Neural cell (in vitro differentiated cells): ENCODE measurements at regions not wholly inside any gene's neighbourhood (a gene's known extent, or its start where the extent isn't known, plus 50 kb on each side); places are given as distances from the start of the nearest gene placed in this dataset.

Source experiments
- H2AFZ ChIP-seq: fragments of 200-600, 300-800 bp; sonication (generic), shearing (Covaris generic); 2 replicates; pipeline ENCODE4 v1.6.0; 2014; ENCODE audit warnings: low read depth, mild to moderate bottlenecking, antibody characterized with exemption, low read length, moderate library complexity
- H3F3A ChIP-seq: fragments of 200-600 bp; shearing (Covaris generic); 2 replicates; pipeline ENCODE4 v1.6.1; 2016; ENCODE audit warnings: mild to moderate bottlenecking, moderate library complexity, mixed read lengths, antibody characterized with exemption, low read length; ENCODE audit not compliant: insufficient read depth, poor library complexity, severe bottlenecking
- H3K27ac ChIP-seq: fragments of 200-600, 300-800 bp; sonication (generic), shearing (Covaris generic); 2 replicates; pipeline ENCODE4 v1.5.1; 2014; ENCODE audit warnings: mild to moderate bottlenecking, low read length, moderate library complexity
- H3K27me3 ChIP-seq: fragments of 300-800, 200-600 bp; sonication (generic), shearing (Covaris generic); 2 replicates; pipeline ENCODE4 v1.6.0; 2014; ENCODE audit warnings: mild to moderate bottlenecking, low read depth, low read length, moderate library complexity; ENCODE audit not compliant: insufficient read depth
- H3K36me3 ChIP-seq: fragments of 300-800, 200-600 bp; sonication (generic), shearing (Covaris generic); 2 replicates; pipeline ENCODE4 v1.5.1; 2014; ENCODE audit warnings: mild to moderate bottlenecking, antibody characterized with exemption, low read length, moderate library complexity; ENCODE audit not compliant: insufficient read depth
- H3K4me2 ChIP-seq: fragments of 300-800, 200-600 bp; sonication (generic), shearing (Covaris generic); 2 replicates; pipeline ENCODE4 v1.6.0; 2014; ENCODE audit warnings: mild to moderate bottlenecking, low read length
- H3K4me3 ChIP-seq: fragments of 300-800, 200-600 bp; sonication (generic), shearing (Covaris generic); 2 replicates; pipeline ENCODE4 v1.5.1; 2014; ENCODE audit warnings: mild to moderate bottlenecking, low read length, moderate library complexity
- H3K79me2 ChIP-seq: fragments of 200-600 bp; shearing (Covaris generic); replicated peaks from 2 replicates; pipeline ENCODE4 v1.6.0; 2014; ENCODE audit warnings: mild to moderate bottlenecking, low read length, moderate library complexity; ENCODE audit not compliant: insufficient read depth
- H3K9ac ChIP-seq: fragments of 300-800, 200-600 bp; sonication (generic), shearing (Covaris generic); 2 replicates; pipeline ENCODE4 v1.6.1; 2016; ENCODE audit warnings: mild to moderate bottlenecking, low read length, mixed read lengths
- H3K9me2 ChIP-seq: fragments of 200-600 bp; shearing (Covaris generic); 2 replicates; pipeline ENCODE4 v1.6.1; 2016; ENCODE audit warnings: mild to moderate bottlenecking, low read length, mixed read lengths; ENCODE audit not compliant: insufficient read depth
- H3K9me3 ChIP-seq: fragments of 200-600, 300-800 bp; sonication (generic), shearing (Covaris generic); 2 replicates; pipeline ENCODE4 v1.6.1; 2016; ENCODE audit warnings: mild to moderate bottlenecking, mixed run types, low read length, moderate library complexity, mixed read lengths
- H4K20me1 ChIP-seq: fragments of 200-600 bp; shearing (Covaris generic); 2 replicates; pipeline ENCODE4 v1.6.1; 2016; ENCODE audit warnings: mild to moderate bottlenecking, mixed run types; ENCODE audit not compliant: insufficient read depth
- EP300 ChIP-seq: fragments of 450-650 bp; conservative IDR thresholded peaks from 2 replicates; pipeline ENCODE4 v1.6.1; 2014; ENCODE audit warnings: antibody characterized with exemption, mild to moderate bottlenecking, moderate library complexity; ENCODE audit not compliant: poor library complexity, severe bottlenecking
- EZH2 ChIP-seq: fragments of 200-600, 300-800 bp; shearing (Covaris generic), sonication (generic); IDR thresholded peaks from 2 replicates; pipeline ENCODE4 v1.6.1; 2014; ENCODE audit warnings: antibody characterized with exemption, low read length, borderline replicate concordance, mild to moderate bottlenecking; ENCODE audit not compliant: insufficient read depth, poor library complexity, severe bottlenecking
- MXI1 ChIP-seq: fragments of 450-650 bp; conservative IDR thresholded peaks from 2 replicates; pipeline ENCODE4 v1.6.1; 2014; ENCODE audit warnings: antibody characterized with exemption, mild to moderate bottlenecking; ENCODE audit not compliant: poor library complexity, severe bottlenecking
- POLR2AphosphoS5 ChIP-seq: IDR thresholded peaks from 2 replicates; pipeline ENCODE4 v1.6.1; 2012
- RAD21 ChIP-seq: fragments of 450-650 bp; conservative IDR thresholded peaks from 2 replicates; pipeline ENCODE4 v1.6.1; 2014; ENCODE audit warnings: antibody characterized with exemption, mild to moderate bottlenecking, moderate library complexity
- SMC3 ChIP-seq: fragments of 450-650 bp; conservative IDR thresholded peaks from 2 replicates; pipeline ENCODE4 v1.6.1; 2014; ENCODE audit warnings: antibody characterized with exemption, mild to moderate bottlenecking, moderate library complexity; ENCODE audit not compliant: poor library complexity
- TAF1 ChIP-seq: IDR thresholded peaks from 2 replicates; pipeline ENCODE4 v1.6.1; 2012; ENCODE audit warnings: low read depth
- TF ChIP-seq, protein P1 (sequence below): fragments of 450-650 bp; IDR thresholded peaks from 2 replicates; pipeline ENCODE4 v1.5.1; 2014; ENCODE audit warnings: antibody characterized with exemption, mild to moderate bottlenecking, moderate library complexity; ENCODE audit not compliant: poor library complexity, severe bottlenecking
- TF ChIP-seq, protein P2 (sequence below): IDR thresholded peaks from 2 replicates; pipeline ENCODE4 v1.6.1; 2012; ENCODE audit warnings: borderline replicate concordance

DNA sequence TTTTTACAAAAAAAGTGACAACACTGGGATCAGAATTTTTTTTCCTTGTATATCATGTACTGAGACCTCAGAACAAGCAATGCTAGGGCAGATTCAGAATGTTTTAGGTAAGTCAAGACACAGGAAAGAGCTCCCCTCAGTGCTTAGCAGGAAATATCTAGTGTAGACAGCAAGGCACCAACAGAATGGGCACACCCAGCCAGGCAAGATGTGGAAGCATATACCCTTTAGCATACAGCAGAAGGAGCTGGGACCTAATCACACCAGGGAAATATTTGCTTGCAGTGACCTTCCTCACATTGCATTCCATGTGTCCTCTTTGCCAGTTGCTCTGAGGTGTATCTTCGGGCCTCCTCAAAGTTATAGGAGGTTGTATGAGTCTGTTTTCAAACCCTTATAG is 497.6 kb upstream of the LRRN3 start:
- no peak overlapping the region for H3K4me3 ChIP-seq
- no peaks in the 10 kb centered on the region for H3K9me3 ChIP-seq
- no peaks in the 10 kb centered on the region for H3K9me2 ChIP-seq
- no peaks in the 10 kb centered on the region for H4K20me1 ChIP-seq
- H3K27ac ChIP-seq = no peak overlapping the region
- no peaks in the 10 kb centered on the region for H3K27me3 ChIP-seq
- no peaks in the 10 kb centered on the region for H3K36me3 ChIP-seq
- H3K4me2 ChIP-seq = no peak overlapping the region
- no peak overlapping the region for H2AFZ ChIP-seq
- H3F3A ChIP-seq = no peaks in the 10 kb centered on the region
- TF ChIP-seq, protein P1, sequence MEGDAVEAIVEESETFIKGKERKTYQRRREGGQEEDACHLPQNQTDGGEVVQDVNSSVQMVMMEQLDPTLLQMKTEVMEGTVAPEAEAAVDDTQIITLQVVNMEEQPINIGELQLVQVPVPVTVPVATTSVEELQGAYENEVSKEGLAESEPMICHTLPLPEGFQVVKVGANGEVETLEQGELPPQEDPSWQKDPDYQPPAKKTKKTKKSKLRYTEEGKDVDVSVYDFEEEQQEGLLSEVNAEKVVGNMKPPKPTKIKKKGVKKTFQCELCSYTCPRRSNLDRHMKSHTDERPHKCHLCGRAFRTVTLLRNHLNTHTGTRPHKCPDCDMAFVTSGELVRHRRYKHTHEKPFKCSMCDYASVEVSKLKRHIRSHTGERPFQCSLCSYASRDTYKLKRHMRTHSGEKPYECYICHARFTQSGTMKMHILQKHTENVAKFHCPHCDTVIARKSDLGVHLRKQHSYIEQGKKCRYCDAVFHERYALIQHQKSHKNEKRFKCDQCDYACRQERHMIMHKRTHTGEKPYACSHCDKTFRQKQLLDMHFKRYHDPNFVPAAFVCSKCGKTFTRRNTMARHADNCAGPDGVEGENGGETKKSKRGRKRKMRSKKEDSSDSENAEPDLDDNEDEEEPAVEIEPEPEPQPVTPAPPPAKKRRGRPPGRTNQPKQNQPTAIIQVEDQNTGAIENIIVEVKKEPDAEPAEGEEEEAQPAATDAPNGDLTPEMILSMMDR = no peak
- TF ChIP-seq EP300 (no peak), SMC3 (no peak), POLR2AphosphoS5 (no peak), RAD21 (no peak), MXI1 (no peak), EZH2 (no peak), TAF1 (no peak)
- TF ChIP-seq, protein P2, sequence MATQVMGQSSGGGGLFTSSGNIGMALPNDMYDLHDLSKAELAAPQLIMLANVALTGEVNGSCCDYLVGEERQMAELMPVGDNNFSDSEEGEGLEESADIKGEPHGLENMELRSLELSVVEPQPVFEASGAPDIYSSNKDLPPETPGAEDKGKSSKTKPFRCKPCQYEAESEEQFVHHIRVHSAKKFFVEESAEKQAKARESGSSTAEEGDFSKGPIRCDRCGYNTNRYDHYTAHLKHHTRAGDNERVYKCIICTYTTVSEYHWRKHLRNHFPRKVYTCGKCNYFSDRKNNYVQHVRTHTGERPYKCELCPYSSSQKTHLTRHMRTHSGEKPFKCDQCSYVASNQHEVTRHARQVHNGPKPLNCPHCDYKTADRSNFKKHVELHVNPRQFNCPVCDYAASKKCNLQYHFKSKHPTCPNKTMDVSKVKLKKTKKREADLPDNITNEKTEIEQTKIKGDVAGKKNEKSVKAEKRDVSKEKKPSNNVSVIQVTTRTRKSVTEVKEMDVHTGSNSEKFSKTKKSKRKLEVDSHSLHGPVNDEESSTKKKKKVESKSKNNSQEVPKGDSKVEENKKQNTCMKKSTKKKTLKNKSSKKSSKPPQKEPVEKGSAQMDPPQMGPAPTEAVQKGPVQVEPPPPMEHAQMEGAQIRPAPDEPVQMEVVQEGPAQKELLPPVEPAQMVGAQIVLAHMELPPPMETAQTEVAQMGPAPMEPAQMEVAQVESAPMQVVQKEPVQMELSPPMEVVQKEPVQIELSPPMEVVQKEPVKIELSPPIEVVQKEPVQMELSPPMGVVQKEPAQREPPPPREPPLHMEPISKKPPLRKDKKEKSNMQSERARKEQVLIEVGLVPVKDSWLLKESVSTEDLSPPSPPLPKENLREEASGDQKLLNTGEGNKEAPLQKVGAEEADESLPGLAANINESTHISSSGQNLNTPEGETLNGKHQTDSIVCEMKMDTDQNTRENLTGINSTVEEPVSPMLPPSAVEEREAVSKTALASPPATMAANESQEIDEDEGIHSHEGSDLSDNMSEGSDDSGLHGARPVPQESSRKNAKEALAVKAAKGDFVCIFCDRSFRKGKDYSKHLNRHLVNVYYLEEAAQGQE = no peak
- H3K9ac ChIP-seq = no peak overlapping the region
- H3K79me2 ChIP-seq = no peaks in the 10 kb centered on the region

DNA sequence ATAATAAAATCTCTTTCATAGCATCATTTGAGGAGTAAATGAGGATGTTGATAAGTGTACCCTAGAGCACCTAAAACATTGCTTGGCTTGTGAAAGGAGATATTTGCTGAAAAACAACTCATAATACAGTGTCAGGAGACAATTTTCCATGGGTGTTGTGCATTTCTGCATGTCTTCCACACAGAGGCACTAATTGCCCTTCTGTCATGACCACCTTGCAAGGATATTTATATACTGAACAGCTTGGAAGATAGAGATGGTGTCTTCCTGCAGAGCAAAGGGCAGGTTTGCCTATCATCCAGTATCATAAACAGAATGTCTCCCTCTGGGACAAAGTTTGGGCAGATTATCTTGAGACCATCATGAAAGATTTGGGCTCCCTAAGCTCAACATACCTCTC is 495.2 kb upstream of the LRRN3 start:
- H3F3A ChIP-seq = no peaks in the 10 kb centered on the region
- no peaks in the 10 kb centered on the region for H3K9me3 ChIP-seq
- H3K79me2 ChIP-seq = no peaks in the 10 kb centered on the region
- H3K9me2 ChIP-seq = no peaks in the 10 kb centered on the region
- H3K27ac ChIP-seq = no peak overlapping the region
- H3K9ac ChIP-seq = no peak overlapping the region
- TF ChIP-seq SMC3 = no peak
- TF ChIP-seq MXI1 = no peak
- TF ChIP-seq RAD21 = no peak
- no peak overlapping the region for H3K4me3 ChIP-seq
- no peaks in the 10 kb centered on the region for H3K36me3 ChIP-seq
- no peak overlapping the region for H2AFZ ChIP-seq
- H3K4me2 ChIP-seq = no peak overlapping the region
- no peaks in the 10 kb centered on the region for H4K20me1 ChIP-seq
- no peaks in the 10 kb centered on the region for H3K27me3 ChIP-seq

DNA sequence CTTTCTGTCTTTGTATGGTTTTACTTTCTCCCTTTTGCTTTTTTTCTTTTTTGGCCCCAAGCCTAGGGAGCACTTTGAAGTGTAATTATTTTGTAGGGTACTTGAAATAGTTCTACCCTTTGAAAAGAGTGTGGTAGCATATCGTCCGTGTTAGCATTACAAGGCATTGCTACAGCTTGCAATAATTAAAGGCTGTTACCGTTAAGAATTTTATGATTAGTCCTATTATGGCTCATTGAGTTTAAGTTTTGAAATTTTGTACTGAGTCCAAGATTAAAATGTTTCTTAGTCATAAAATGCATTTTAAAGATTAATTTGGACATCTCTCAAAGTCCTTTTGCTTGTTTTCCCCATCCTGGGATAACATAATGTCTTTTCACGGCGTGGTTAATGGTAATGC is 490.0 kb upstream of the LRRN3 start:
- TF ChIP-seq, protein P1 = no peak
- TF ChIP-seq SMC3 (no peak), EP300 (no peak), TAF1 (no peak), MXI1 (no peak), EZH2 (no peak), POLR2AphosphoS5 (no peak), RAD21 (no peak)

More for the DNA sequence above, 490.0 kb upstream of the LRRN3 start:
- H3K36me3 ChIP-seq = no peaks in the 10 kb centered on the region
- no peaks in the 10 kb centered on the region for H3K9me3 ChIP-seq
- H3F3A ChIP-seq = peaks cover 5% of the 10 kb centered on the region
- no peak overlapping the region for H3K9ac ChIP-seq
- no peak overlapping the region for H3K4me2 ChIP-seq
- H3K9me2 ChIP-seq = no peaks in the 10 kb centered on the region
- no peaks in the 10 kb centered on the region for H3K27me3 ChIP-seq
- no peaks in the 10 kb centered on the region for H4K20me1 ChIP-seq
- H3K27ac ChIP-seq = no peak overlapping the region
- no peak overlapping the region for H3K4me3 ChIP-seq
- no peaks in the 10 kb centered on the region for H3K79me2 ChIP-seq
- H2AFZ ChIP-seq = no peak overlapping the region
